ENCODE measurements at regions not wholly inside any gene's neighbourhood (a gene's known extent, or its start where the extent isn't known, plus 50 kb on each side); places are given as distances from the start of the nearest gene placed in this dataset.
"Not testable (repeated sequence)": the region's sequence is repeated elsewhere in the genome, so short reads cannot be mapped to it uniquely, and the experiment has no call there.

DNA sequence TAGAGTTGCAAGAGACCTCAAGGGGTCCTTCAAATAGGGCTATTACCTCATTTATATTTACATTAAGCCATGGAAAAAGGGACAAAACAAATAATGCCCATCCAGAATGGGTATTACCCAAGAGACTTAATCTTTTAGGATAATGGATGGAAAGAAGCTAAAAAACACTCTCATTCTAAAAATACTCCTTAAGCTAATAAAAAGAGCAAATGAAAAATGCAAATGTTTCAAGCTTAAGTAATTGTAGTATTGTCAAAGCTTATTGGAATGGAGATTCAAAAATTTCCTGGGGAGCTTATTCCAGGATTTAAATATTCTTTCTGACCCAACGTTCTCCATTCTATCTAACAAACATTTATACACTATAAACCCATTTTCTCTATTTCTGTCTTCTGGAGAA lies 107.8 kb upstream of the SPIN4 start:
- DNase-seq = no peak

DNA sequence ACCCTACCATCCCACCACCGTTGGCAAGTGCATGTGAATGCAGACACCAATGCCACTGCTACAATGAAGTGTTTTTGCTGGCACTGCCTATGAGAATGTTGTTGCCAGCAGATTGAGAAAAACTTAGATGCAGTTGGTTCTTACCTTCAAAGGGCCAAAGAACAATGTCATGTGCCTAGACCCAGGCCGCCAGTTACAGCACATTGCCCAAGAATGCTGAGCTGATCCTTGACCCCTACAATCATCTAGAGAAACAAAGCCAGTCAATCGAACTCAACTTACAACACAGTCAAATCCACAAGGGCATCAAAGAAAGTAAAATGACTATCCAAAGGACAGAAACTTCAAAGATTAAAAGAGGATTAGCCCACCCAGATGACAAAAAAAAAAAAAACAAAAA lies 102.4 kb upstream of the SPIN4 start:
- no peak for DNase-seq

DNA sequence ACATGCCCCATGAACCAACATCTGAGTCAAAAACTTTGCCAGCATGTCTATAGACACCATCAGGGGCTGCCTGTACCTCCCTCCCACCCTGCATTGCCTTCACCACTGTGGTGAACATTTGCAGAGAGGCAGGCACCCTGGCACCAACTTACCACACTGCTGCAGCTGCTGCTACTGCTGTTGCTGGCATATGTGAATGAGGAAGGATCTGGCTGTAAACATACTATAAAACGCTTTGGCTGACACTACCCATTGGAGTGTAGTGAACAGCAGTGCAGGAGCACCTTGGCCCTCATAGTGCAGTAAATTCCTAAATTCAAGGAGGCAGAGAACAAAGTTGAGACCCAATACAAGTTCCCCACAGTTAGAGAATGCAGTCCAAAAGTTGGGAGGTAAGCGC lies 90.6 kb upstream of the SPIN4 start:
- DNase-seq = no peak

DNA sequence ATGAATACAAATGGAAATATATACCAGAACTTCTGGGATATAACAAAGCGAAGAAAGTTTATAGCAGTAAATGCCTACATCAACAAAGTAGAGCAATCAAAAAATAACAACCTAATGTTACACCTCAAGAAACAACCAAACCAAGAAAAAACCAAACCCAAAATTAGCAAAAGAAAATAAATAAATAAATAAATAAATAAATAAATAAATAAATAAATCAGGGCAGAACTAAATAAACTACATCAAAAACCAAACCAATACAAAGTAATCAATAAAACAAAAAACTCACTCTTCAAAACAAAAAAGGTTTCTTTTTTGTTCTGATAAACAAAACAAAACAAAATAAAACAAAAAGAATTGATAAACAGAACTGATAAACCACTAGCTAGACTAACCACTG lies 88.4 kb upstream of the SPIN4 start:
- DNase-seq = no peak

DNA sequence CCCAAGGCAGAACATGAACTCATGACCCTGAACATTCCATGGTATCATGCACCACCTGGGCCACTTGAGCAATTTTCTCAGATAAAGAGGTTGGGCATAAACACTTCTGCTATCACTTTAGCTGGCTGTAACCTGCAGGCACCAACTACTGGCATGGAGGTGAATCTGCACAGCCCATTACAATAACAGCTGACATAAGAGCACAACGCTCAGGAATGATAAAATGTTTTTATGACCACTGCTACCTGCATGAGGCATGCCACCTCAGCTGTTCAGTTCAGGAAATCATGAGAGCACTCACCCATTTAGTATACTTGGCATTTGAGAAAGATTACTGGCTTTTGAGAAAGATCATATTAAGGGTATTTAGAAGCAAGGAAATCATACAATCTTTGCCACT lies 85.7 kb upstream of the SPIN4 start:
- DNase-seq = no peak

DNA sequence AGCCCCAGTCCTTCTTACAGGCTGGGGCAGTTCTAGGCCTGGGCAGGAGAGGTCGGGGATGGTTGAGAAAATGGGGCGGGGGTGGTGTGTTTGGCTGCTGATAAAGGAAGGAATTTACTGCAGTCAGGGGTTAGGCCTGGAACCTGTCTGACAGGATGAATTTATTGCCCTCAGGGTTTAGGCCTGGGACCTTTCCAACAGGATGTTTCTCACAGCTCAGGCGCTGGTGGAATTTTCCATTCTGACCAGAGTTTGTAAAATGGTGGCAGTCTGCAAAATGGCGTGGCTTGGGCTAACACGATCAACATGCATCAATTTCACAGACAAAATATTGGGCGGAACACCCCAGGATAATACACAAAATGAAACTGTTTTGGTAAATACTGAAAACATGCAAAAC lies 83.5 kb upstream of the SPIN4 start:
- no peak for DNase-seq

DNA sequence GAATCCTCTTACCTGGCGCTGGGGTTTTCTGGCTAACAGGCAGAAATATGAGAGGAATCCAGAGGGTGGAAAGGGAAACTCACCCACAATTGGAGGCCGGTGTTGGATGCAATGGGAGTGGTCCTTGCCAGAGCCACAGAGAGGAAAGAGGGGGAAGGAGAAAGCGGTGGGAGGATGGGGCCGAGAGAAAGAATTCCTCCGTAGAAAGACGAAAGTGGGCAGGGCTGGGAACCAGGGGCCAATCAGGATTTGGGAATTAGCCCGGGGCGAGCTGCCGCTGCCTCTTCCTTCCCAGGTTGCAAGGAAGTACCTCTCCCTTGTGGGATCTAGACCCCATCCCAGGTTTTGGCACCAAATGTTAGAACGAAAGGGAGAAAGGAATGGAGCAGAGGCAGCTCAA lies 83.1 kb upstream of the SPIN4 start:
- no peak for DNase-seq

DNA sequence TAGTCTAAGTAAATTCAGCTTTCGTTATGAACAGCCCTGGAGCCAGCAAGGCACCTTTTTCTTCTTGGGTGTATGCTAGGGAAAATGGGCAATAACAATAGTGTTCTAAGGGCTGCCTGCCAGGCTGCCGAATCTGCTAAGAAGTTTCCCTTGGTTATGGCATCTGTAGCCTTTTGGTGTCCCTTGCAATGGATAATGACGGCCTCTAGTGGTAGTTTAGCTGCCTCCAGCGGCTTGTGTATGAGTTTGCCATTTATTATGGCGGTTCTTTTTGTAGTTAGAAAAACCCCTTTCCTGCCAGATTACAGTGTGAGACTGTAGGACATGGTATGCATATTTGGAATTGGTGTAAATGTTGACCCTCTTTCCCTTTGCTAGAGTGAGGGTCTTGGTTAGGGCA lies 78.9 kb upstream of the SPIN4 start:
- DNase-seq = no peak

DNA sequence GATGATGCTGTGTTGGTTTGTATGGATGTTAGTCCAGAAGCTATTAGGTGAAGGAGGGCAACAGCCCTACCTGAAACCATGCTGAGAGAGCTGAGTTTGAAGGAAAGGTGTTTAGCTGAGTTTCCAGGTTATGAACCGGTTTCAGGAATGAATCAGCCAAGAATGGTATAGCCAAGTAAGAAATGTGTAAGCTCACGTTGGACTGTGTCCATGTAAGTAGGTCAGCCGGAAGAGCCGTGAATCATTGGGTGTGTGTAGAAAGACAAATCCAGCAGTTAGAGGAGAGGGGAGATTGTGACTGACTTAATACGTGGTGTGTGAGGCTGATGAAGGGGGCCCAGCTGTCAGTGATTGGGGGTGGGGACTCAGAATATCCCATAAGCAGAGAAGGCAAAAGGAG lies 77.2 kb upstream of the SPIN4 start:
- DNase-seq = no peak

DNA sequence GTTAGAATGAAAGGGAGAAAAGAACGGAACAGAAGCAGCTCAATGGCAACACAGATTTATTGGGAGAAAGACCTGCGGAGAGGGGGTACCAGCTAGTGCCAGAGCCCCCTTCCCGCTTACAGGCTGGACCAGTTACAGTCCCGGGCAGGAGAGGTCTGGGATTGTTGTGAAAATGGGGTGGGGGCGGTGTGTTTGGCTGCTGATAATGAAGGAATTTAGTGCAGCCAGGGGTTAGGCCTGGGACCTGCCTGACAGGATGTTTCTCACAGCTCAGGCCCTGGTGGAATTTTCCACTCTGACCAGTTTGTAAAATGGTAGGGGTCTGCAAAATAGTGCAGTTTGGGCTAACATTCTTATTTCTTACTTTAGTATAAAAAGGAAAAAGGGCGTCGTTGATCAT lies 75.4 kb upstream of the SPIN4 start:
- DNase-seq = no peak

DNA sequence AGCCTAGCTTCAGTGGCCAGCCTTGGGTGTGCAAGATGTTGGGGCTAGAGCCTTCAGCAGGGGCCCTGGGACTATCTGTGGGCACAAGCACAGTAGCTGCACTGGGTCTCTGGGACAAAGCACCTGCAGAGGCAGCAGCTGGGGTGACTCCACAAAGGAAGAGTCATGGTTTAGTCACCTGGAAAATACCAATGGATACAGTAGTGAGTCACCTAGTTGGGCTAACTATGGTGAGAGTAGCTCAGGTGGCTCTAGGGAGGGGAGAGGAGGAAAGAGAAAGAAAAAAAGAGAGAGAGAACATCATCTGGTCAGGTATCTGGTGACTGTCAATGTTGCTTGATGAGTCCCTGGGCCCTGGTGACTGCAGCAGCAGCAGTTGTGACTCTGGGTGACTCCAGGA lies 72.9 kb upstream of the SPIN4 start:
- DNase-seq = no peak

DNA sequence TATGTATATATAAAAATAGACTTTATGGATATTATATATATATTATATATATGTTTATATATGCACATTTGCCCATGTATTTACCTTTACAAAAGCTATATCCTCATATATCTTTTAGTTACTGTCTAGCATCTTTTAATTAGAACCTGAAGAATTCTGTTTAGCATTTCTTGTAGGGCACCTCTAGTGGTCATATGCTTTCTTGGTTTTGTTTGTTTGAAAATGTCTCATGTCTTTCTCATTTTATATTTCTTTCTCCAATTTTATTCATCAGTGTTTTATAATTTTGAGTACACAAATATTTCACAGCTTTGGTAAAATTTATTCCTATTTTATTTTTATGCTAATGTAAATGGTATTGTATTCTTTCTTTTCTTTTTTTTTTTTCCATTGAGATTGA lies 70.3 kb upstream of the SPIN4 start:
- no peak for DNase-seq

DNA sequence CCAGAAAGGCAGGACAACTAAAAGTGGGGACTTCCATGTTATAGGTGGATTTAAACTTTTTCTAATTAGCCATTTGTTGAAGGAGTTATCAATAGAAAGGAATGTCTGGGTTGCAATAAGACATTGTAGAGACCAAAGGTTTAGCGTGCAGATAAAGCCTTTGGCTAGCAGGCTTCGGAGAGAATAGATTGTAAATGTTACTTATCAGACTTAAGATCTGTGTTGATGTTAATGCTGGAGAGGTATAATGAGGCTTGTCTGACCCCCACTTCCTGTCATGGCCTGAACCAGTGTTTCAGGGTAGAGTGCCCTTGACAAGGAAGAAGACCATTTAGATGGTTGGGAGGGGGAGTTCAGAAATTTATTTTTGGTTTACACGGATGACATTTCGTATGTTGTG lies 67.1 kb upstream of the SPIN4 start:
- no peak for DNase-seq

DNA sequence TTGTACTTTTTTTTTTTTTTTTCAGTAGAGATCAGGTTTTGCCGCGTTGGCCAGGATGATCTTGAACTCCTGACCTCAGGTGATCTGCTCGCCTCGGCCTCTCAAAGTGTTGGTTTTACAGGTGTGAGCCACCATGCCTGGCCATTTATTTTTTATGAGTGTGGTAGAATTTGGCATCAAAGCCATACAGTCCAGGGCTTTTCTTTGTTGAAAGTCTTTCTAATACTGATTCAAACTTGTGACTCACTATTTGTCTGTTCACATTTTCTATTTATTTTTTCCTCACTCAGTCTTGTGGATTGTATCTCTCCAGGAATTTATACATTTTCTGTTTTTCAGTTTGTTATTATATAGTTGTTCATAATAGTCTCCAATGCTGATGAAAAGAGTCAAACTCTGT lies 66.5 kb upstream of the SPIN4 start:
- DNase-seq = no peak

DNA sequence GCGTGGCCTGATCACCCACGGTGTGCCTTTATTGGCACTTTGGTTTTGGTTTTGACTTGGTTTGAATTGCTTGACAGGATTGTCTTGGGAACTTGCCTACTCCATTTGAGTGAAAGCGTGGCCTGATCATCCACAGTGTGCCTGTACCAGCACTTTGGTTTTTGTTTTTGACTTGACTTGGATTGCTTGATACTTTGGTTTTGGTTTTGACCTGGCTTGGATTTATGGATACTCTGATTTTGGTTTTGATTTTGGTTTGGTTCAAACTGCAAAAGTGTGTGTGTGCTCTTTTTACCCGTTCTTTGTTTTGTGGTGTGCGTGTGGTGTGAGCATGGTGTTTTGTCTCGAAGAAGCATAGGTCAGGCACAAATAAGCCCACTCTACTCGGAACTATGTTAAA lies 58.8 kb upstream of the SPIN4 start:
- DNase-seq = not testable (repeated sequence)

DNA sequence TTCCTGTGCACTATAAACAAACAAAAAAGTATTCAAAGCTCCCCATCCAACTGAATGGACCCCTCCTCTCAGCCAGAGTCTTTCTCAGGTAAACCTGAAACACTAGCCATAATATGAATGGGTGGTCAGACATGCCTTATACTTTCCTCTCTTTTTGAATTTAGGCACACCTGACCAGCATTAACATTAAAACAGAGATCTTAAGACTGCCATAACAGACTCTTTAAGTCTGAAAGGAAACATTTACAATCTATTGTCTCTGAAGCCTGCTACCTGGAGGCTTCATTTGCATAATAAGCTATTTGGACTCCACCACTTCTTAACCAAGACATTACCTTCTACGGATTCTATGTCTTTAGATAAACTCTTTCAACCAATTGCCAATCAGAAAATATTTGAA lies 56.9 kb upstream of the SPIN4 start:
- DNase-seq = no peak

DNA sequence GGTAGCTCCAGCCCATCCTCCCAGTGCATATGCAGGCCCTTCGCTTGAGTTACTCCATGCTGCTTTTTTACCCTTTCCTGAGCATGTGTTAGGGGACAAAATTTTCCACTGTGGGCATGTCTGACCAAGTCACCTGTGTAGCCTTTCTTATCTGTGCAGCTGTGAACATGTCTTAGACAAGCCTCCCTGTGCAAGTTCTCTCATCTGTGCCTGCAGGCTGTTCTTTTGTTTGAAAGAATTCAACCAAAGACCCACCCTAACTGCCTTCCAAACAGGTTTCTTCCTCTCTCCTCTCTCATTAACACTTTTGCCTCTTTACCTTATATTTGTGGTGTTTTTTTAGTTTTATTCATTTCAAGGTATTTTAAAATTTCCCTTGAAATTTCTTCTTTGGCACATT lies 53.2 kb upstream of the SPIN4 start:
- no peak for DNase-seq

DNA sequence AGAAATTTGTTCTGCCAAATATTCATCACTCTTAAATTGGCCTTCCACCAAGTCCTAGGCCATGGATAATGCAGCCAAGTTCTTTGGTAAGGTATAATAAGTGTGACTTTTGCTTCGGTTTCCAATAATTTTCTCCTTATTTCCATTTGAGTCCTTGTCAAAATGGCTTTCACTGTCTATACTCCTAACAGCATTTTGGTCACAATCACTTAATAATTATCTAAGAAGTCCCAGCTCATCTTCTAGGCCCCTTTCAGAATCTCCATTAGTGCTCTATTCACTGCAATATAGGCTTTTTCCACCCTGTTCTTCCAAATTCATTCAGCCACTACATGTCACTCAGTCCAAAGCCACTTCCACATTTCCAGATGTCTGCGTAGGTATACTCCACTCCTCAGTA lies 51.0 kb upstream of the SPIN4 start:
- no peak for DNase-seq

All from stimulated activated naive CD4-positive, alpha-beta T cell (primary cell).